ENCODE measurements at regions not wholly inside any gene's neighbourhood (a gene's known extent, or its start where the extent isn't known, plus 50 kb on each side); places are given as distances from the start of the nearest gene placed in this dataset.

- TF ChIP-seq EZH2 (IDR thresholded peaks at IDR 0.05; ENCODE audit: low read depth, unreplicated experiment) (no peak), POLR2AphosphoS5 (IDR thresholded peaks at IDR 0.05; ENCODE audit: low read depth) (no peak), EZH2phosphoT487 (IDR thresholded peaks at IDR 0.05; ENCODE audit: unreplicated experiment) (no peak), CTCF (conservative IDR thresholded peaks at IDR 0.05; ENCODE audit: low read depth in 2 of 2) (no peak), ZNF462 (CRISPR knock-in tag; IDR thresholded peaks at IDR 0.05) (no peak), JUNB (IDR thresholded peaks at IDR 0.05; ENCODE audit: unreplicated experiment) (no peak), NANOG (IDR thresholded peaks at IDR 0.05; ENCODE audit: borderline replicate concordance) (no peak), CREB1 (CRISPR knock-in tag; IDR thresholded peaks at IDR 0.05; ENCODE audit: low read depth) (no peak)
- TF ChIP-seq, protein P1, sequence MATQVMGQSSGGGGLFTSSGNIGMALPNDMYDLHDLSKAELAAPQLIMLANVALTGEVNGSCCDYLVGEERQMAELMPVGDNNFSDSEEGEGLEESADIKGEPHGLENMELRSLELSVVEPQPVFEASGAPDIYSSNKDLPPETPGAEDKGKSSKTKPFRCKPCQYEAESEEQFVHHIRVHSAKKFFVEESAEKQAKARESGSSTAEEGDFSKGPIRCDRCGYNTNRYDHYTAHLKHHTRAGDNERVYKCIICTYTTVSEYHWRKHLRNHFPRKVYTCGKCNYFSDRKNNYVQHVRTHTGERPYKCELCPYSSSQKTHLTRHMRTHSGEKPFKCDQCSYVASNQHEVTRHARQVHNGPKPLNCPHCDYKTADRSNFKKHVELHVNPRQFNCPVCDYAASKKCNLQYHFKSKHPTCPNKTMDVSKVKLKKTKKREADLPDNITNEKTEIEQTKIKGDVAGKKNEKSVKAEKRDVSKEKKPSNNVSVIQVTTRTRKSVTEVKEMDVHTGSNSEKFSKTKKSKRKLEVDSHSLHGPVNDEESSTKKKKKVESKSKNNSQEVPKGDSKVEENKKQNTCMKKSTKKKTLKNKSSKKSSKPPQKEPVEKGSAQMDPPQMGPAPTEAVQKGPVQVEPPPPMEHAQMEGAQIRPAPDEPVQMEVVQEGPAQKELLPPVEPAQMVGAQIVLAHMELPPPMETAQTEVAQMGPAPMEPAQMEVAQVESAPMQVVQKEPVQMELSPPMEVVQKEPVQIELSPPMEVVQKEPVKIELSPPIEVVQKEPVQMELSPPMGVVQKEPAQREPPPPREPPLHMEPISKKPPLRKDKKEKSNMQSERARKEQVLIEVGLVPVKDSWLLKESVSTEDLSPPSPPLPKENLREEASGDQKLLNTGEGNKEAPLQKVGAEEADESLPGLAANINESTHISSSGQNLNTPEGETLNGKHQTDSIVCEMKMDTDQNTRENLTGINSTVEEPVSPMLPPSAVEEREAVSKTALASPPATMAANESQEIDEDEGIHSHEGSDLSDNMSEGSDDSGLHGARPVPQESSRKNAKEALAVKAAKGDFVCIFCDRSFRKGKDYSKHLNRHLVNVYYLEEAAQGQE (IDR thresholded peaks at IDR 0.05; ENCODE audit: unreplicated experiment) = no peak
- TF ChIP-seq, protein P2, sequence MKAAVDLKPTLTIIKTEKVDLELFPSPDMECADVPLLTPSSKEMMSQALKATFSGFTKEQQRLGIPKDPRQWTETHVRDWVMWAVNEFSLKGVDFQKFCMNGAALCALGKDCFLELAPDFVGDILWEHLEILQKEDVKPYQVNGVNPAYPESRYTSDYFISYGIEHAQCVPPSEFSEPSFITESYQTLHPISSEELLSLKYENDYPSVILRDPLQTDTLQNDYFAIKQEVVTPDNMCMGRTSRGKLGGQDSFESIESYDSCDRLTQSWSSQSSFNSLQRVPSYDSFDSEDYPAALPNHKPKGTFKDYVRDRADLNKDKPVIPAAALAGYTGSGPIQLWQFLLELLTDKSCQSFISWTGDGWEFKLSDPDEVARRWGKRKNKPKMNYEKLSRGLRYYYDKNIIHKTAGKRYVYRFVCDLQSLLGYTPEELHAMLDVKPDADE (IDR thresholded peaks at IDR 0.05) = no peak
These were observed 102.9 kb upstream of the CEP162 start for GRCh38 chr6:84330325-84330724.
